Astrocyte (in vitro differentiated cells and primary cell): ENCODE measurements at regions not wholly inside any gene's neighbourhood (a gene's known extent, or its start where the extent isn't known, plus 50 kb on each side); places are given as distances from the start of the nearest gene placed in this dataset.

Experiments used
- DNase-seq: peaks from one replicate; pipeline ENCODE4 v3.0.0-alpha.2; 2010; ENCODE audit warnings: low read depth
- FAIRE-seq: peaks from 2 replicates; lab custom pipeline; 2011; peaks lifted over from hg19 to GRCh38; lab: Jason Lieb, UNC
- H2AFZ ChIP-seq: 2 replicates; pipeline ENCODE4 v1.6.0; 2012; ENCODE audit warnings: low read depth, low read length, inconsistent platforms
- H3K27ac ChIP-seq: 2 replicates; pipeline ENCODE4 v1.5.1; 2011; ENCODE audit warnings: low read depth, low read length, inconsistent platforms
- H3K27me3 ChIP-seq: 2 replicates; pipeline ENCODE4 v1.6.0; 2011; ENCODE audit warnings: low read length, inconsistent platforms; ENCODE audit not compliant: insufficient read depth
- H3K36me3 ChIP-seq: 2 replicates; pipeline ENCODE4 v1.5.1; 2011; ENCODE audit warnings: low read length, inconsistent platforms; ENCODE audit not compliant: insufficient read depth
- H3K4me1 ChIP-seq: 2 replicates; pipeline ENCODE4 v1.5.1; 2011; ENCODE audit warnings: low read length, inconsistent platforms; ENCODE audit not compliant: insufficient read depth
- H3K4me2 ChIP-seq: 2 replicates; pipeline ENCODE4 v1.6.0; 2012; ENCODE audit warnings: low read length, inconsistent platforms
- H3K4me3 ChIP-seq: 2 replicates; pipeline ENCODE4 v1.5.1; 2011; ENCODE audit warnings: low read depth, mild to moderate bottlenecking, low read length, inconsistent platforms; ENCODE audit not compliant: insufficient read depth
- H3K79me2 ChIP-seq: 2 replicates; pipeline ENCODE4 v1.6.0; 2012; ENCODE audit warnings: mild to moderate bottlenecking, low read length, inconsistent platforms; ENCODE audit not compliant: insufficient read depth
- H3K9ac ChIP-seq: 2 replicates; pipeline ENCODE4 v1.6.0; 2012; ENCODE audit warnings: mild to moderate bottlenecking, low read length, inconsistent platforms
- H3K9me3 ChIP-seq: 2 replicates; pipeline ENCODE4 v1.5.1; 2012; ENCODE audit warnings: low read depth, mild to moderate bottlenecking, low read length, inconsistent platforms; ENCODE audit not compliant: insufficient read depth
- H4K20me1 ChIP-seq: 2 replicates; pipeline ENCODE4 v1.6.0; 2012; ENCODE audit warnings: low read length, inconsistent platforms; ENCODE audit not compliant: insufficient read depth
- H3K27ac Mint-ChIP-seq: one replicate; pipeline ENCODE4 v1.8.0; 2021; ENCODE audit warnings: mild to moderate bottlenecking, mixed read lengths; ENCODE audit not compliant: unreplicated experiment
- H3K27me3 Mint-ChIP-seq: one replicate; pipeline ENCODE4 v1.8.0; 2021; ENCODE audit warnings: low read depth, mixed read lengths; ENCODE audit not compliant: unreplicated experiment
- H3K36me3 Mint-ChIP-seq: one replicate; pipeline ENCODE4 v1.8.0; 2021; ENCODE audit warnings: low read depth, mixed read lengths; ENCODE audit not compliant: unreplicated experiment
- H3K4me1 Mint-ChIP-seq: one replicate; pipeline ENCODE4 v1.8.0; 2021; ENCODE audit warnings: low read depth, mixed read lengths; ENCODE audit not compliant: unreplicated experiment
- H3K4me3 Mint-ChIP-seq: one replicate; pipeline ENCODE4 v1.8.0; 2021; ENCODE audit warnings: mild to moderate bottlenecking, moderate library complexity, mixed read lengths; ENCODE audit not compliant: unreplicated experiment
- H3K9me3 Mint-ChIP-seq: one replicate; pipeline ENCODE4 v1.8.0; 2021; ENCODE audit warnings: mild to moderate bottlenecking, mixed read lengths; ENCODE audit not compliant: unreplicated experiment
- CTCF ChIP-seq: IDR thresholded peaks from 2 replicates; pipeline ENCODE4 v1.5.1; 2011; ENCODE audit warnings: low read depth, mild to moderate bottlenecking, inconsistent platforms, low read length, moderate library complexity; ENCODE audit not compliant: insufficient read depth
- EZH2 ChIP-seq: IDR thresholded peaks from 2 replicates; pipeline ENCODE4 v1.6.1; 2012; ENCODE audit warnings: mild to moderate bottlenecking, low read length, inconsistent platforms; ENCODE audit not compliant: insufficient read depth

GRCh38 chr16:73151225-73151624 lies 103.3 kb upstream of the ZFHX3 start:
- DNase-seq (no peak), FAIRE-seq (no peak)
- Histone ChIP-seq H3K27ac (no peak overlapping the region), H3K9me3 (no peaks in the 10 kb centered on the region), H3K4me1 (no peaks in the 10 kb centered on the region), H3K4me2 (no peak overlapping the region), H2AFZ (no peak overlapping the region), H4K20me1 (no peaks in the 10 kb centered on the region), H3K9ac (no peak overlapping the region), H3K36me3 (no peaks in the 10 kb centered on the region), H3K27me3 (no peaks in the 10 kb centered on the region), H3K4me3 (no peak overlapping the region), H3K79me2 (no peaks in the 10 kb centered on the region)
- Mint-ChIP-seq H3K27ac (peak overlapping the region; percentile 34), H3K27me3 (peaks cover 2% of the 10 kb centered on the region), H3K4me1 (peaks cover 18% of the 10 kb centered on the region), H3K4me3 (no peak overlapping the region), H3K36me3 (no peaks in the 10 kb centered on the region), H3K9me3 (no peaks in the 10 kb centered on the region)
- TF ChIP-seq EZH2 (no peak), CTCF (no peak)

GRCh38 chr16:73150786-73151185 lies 102.9 kb upstream of the ZFHX3 start:
- no peaks in the 10 kb centered on the region for H3K79me2 ChIP-seq
- Mint-ChIP-seq H3K4me3 (no peak overlapping the region), H3K27ac (no peak overlapping the region), H3K27me3 (peaks cover 2% of the 10 kb centered on the region), H3K9me3 (no peaks in the 10 kb centered on the region), H3K36me3 (no peaks in the 10 kb centered on the region), H3K4me1 (peaks cover 21% of the 10 kb centered on the region)
- H4K20me1 ChIP-seq, result no peaks in the 10 kb centered on the region
- H3K27ac ChIP-seq, result no peak overlapping the region
- H3K27me3 ChIP-seq, result no peaks in the 10 kb centered on the region
- no peaks in the 10 kb centered on the region for H3K4me1 ChIP-seq
- DNase-seq (no peak), FAIRE-seq (no peak)
- H3K9me3 ChIP-seq, result no peaks in the 10 kb centered on the region
- no peak overlapping the region for H3K4me3 ChIP-seq
- no peak overlapping the region for H2AFZ ChIP-seq
- TF ChIP-seq CTCF (no peak), EZH2 (no peak)
- no peak overlapping the region for H3K9ac ChIP-seq
- no peak overlapping the region for H3K4me2 ChIP-seq
- H3K36me3 ChIP-seq, result no peaks in the 10 kb centered on the region

- Mint-ChIP-seq H3K4me1 (peaks cover 21% of the 10 kb centered on the region), H3K27ac (no peak overlapping the region), H3K4me3 (no peak overlapping the region), H3K36me3 (no peaks in the 10 kb centered on the region), H3K9me3 (no peaks in the 10 kb centered on the region), H3K27me3 (peaks cover 2% of the 10 kb centered on the region)
- Histone ChIP-seq H3K79me2 (no peaks in the 10 kb centered on the region), H3K27me3 (no peaks in the 10 kb centered on the region), H3K27ac (no peak overlapping the region), H3K4me2 (no peak overlapping the region), H4K20me1 (no peaks in the 10 kb centered on the region), H2AFZ (no peak overlapping the region), H3K9me3 (no peaks in the 10 kb centered on the region), H3K4me3 (no peak overlapping the region), H3K36me3 (no peaks in the 10 kb centered on the region), H3K4me1 (no peaks in the 10 kb centered on the region), H3K9ac (no peak overlapping the region)
- FAIRE-seq (no peak), DNase-seq (no peak)
- TF ChIP-seq EZH2, result no peak
- TF ChIP-seq CTCF, result no peak
Measured at GRCh38 chr16:73149334-73149733, 101.4 kb upstream of the ZFHX3 start.
